HG03103 (cell line): ENCODE measurements at regions not wholly inside any gene's neighbourhood (a gene's known extent, or its start where the extent isn't known, plus 50 kb on each side); places are given as distances from the start of the nearest gene placed in this dataset.
"Not testable (repeated sequence)": the region's sequence is repeated elsewhere in the genome, so short reads cannot be mapped to it uniquely, and the experiment has no call there.

Experiments used
- ATAC-seq: cut with Tn5 transposase; IDR thresholded peaks from one replicate; pipeline ENCODE4 v1.9.1; 2021; ENCODE audit warnings: low read depth; ENCODE audit not compliant: unreplicated experiment

- no peak for ATAC-seq
Observed at GRCh38 chr16:63516394-63516793, 1480.2 kb upstream of the CDH8 start.

- no peak for ATAC-seq
Observed at GRCh38 chr16:63512910-63513309, 1476.7 kb upstream of the CDH8 start.

GRCh38 chr16:63497408-63497807 is 1461.2 kb upstream of the CDH8 start:
- no peak for ATAC-seq

GRCh38 chr16:63496282-63496681 is 1460.0 kb upstream of the CDH8 start:
- ATAC-seq, result no peak

GRCh38 chr16:63488955-63489354 is 1452.7 kb upstream of the CDH8 start:
- ATAC-seq, result no peak

- no peak for ATAC-seq
Observed at GRCh38 chr16:63481060-63481459, 1444.8 kb upstream of the CDH8 start.

GRCh38 chr16:63473725-63474124 is 1437.5 kb upstream of the CDH8 start:
- ATAC-seq, result no peak

- ATAC-seq, result no peak
Observed at GRCh38 chr16:63467513-63467912, 1431.3 kb upstream of the CDH8 start.

- no peak for ATAC-seq
Observed at GRCh38 chr16:63462316-63462715, 1426.1 kb upstream of the CDH8 start.

GRCh38 chr16:63461248-63461841 is 1425.1 kb upstream of the CDH8 start:
- ATAC-seq, result no peak

- no peak for ATAC-seq
Observed at GRCh38 chr16:63458846-63459245, 1422.6 kb upstream of the CDH8 start.

- ATAC-seq, result no peak
Observed at GRCh38 chr16:63457869-63458268, 1421.6 kb upstream of the CDH8 start.

GRCh38 chr16:63453261-63453660 is 1417.0 kb upstream of the CDH8 start:
- ATAC-seq, result no peak

- ATAC-seq, result no peak
Observed at GRCh38 chr16:63447121-63447520, 1410.9 kb upstream of the CDH8 start.

GRCh38 chr16:63442246-63442645 is 1406.0 kb upstream of the CDH8 start:
- no peak for ATAC-seq

- ATAC-seq, result no peak
Observed at GRCh38 chr16:63426275-63426870, 1390.1 kb upstream of the CDH8 start.

GRCh38 chr16:63422715-63423114 is 1386.5 kb upstream of the CDH8 start:
- no peak for ATAC-seq

- ATAC-seq, result no peak
Observed at GRCh38 chr16:63416712-63417111, 1380.5 kb upstream of the CDH8 start.

- ATAC-seq, result no peak
Observed at GRCh38 chr16:63415014-63415413, 1378.8 kb upstream of the CDH8 start.

- ATAC-seq, result no peak
Observed at GRCh38 chr16:63410594-63410993, 1374.4 kb upstream of the CDH8 start.

GRCh38 chr16:63403792-63404191 is 1367.6 kb upstream of the CDH8 start:
- no peak for ATAC-seq

GRCh38 chr16:63388277-63388676 is 1352.0 kb upstream of the CDH8 start:
- ATAC-seq, result not testable (repeated sequence)
